ENCODE measurements at regions not wholly inside any gene's neighbourhood (a gene's known extent, or its start where the extent isn't known, plus 50 kb on each side); places are given as distances from the start of the nearest gene placed in this dataset.

GRCh38 chr2:67982956-67983355, 79.8 kb downstream of the C1D start:
- TF ChIP-seq, protein P1, sequence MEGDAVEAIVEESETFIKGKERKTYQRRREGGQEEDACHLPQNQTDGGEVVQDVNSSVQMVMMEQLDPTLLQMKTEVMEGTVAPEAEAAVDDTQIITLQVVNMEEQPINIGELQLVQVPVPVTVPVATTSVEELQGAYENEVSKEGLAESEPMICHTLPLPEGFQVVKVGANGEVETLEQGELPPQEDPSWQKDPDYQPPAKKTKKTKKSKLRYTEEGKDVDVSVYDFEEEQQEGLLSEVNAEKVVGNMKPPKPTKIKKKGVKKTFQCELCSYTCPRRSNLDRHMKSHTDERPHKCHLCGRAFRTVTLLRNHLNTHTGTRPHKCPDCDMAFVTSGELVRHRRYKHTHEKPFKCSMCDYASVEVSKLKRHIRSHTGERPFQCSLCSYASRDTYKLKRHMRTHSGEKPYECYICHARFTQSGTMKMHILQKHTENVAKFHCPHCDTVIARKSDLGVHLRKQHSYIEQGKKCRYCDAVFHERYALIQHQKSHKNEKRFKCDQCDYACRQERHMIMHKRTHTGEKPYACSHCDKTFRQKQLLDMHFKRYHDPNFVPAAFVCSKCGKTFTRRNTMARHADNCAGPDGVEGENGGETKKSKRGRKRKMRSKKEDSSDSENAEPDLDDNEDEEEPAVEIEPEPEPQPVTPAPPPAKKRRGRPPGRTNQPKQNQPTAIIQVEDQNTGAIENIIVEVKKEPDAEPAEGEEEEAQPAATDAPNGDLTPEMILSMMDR (conservative IDR thresholded peaks at IDR 0.05 in 1 of 2, IDR thresholded peaks at IDR 0.05 in 1 of 2; ENCODE audit: extremely low read depth in 1 of 2, insufficient read depth in 1 of 2, low read depth in 1 of 2, low read length in 2 of 2), result no peak
- TF ChIP-seq EZH2 (IDR thresholded peaks at IDR 0.05; ENCODE audit: borderline replicate concordance, low read length), result no peak
